H1 (cell line): ENCODE measurements at regions not wholly inside any gene's neighbourhood (a gene's known extent, or its start where the extent isn't known, plus 50 kb on each side); places are given as distances from the start of the nearest gene placed in this dataset.

Source experiments
- CHD1 ChIP-seq: IDR thresholded peaks from 2 replicates; pipeline ENCODE4 v1.6.1; 2012; ENCODE audit warnings: low read depth, low read length, improper control_type of control experiment
- EGR1 ChIP-seq: IDR thresholded peaks from 2 replicates; pipeline ENCODE4 v1.6.1; 2011; ENCODE audit warnings: low read depth, low read length, borderline replicate concordance
- KDM5A ChIP-seq: fragments of 200-600 bp; IDR thresholded peaks from 2 replicates; pipeline ENCODE4 v1.7.1; 2012; ENCODE audit warnings: mild to moderate bottlenecking, low read length, inconsistent platforms, mixed read lengths
- SUZ12 ChIP-seq: fragments of 200-600 bp; sonication (generic); IDR thresholded peaks from 2 replicates; pipeline ENCODE4 v1.6.1; 2012; ENCODE audit warnings: mild to moderate bottlenecking, inconsistent platforms, low read length, moderate library complexity, mixed read lengths
- TAF1 ChIP-seq: IDR thresholded peaks from 2 replicates; pipeline ENCODE4 v1.6.1; 2011; ENCODE audit warnings: mild to moderate bottlenecking, low read depth, low read length

DNA sequence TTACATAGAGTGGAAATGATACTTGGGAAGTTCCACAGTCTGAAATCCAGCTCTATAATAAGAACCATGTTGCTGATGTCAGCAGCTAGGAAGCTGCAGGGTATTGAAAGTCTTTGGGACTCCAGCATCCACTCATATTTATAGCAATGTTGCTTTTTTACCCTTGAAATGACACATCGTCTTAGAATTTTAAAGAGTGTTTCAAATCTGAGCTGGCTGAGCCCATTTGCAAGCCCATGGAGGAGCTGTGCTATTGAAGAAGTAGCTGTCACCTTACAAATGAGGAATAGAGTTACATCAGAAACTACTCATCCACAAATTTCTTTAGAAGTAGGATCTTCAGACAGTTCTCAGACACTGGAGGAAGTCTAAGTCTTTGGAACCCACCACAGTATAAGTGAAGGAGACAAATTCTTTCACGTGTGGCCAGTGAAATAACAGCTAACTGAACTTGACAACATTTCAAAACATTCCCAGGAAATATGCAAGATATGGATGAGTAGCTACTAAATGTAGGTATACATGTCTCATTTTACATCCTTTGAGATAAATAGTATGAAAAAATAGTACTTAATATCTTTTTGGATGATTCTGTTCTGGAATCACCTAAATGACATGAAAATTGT lies 203.6 kb downstream of the ZNF365 start (continued):
- no peak for TF ChIP-seq EGR1
- TF ChIP-seq SUZ12, result no peak
- no peak for TF ChIP-seq TAF1
- TF ChIP-seq CHD1, result no peak
- no peak for TF ChIP-seq KDM5A
